ENCODE measurements at regions not wholly inside any gene's neighbourhood (a gene's known extent, or its start where the extent isn't known, plus 50 kb on each side); places are given as distances from the start of the nearest gene placed in this dataset.

DNA sequence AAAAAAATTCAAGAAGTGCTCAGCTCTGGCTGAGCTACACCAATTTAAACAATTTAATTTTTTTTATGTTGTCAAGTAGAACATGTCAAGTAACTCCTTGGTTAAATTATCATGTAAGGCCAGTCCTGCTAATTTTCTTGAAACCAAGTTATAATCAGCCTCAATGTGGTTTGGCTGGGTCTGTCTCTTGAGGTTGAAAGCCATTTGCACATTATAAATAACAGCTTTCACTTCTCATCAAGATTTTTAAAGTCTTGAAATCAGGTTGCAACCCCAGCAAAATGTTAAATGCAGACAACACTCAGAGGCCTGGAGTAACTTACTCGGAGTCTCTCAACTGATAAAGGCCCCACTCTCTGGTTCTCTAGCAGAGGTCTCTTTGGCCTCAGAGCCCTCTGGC lies 324.4 kb downstream of the BRD1 start:
- DNase-seq (ENCODE audit: low read depth), result no peak
- TF ChIP-seq, protein P1, sequence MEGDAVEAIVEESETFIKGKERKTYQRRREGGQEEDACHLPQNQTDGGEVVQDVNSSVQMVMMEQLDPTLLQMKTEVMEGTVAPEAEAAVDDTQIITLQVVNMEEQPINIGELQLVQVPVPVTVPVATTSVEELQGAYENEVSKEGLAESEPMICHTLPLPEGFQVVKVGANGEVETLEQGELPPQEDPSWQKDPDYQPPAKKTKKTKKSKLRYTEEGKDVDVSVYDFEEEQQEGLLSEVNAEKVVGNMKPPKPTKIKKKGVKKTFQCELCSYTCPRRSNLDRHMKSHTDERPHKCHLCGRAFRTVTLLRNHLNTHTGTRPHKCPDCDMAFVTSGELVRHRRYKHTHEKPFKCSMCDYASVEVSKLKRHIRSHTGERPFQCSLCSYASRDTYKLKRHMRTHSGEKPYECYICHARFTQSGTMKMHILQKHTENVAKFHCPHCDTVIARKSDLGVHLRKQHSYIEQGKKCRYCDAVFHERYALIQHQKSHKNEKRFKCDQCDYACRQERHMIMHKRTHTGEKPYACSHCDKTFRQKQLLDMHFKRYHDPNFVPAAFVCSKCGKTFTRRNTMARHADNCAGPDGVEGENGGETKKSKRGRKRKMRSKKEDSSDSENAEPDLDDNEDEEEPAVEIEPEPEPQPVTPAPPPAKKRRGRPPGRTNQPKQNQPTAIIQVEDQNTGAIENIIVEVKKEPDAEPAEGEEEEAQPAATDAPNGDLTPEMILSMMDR (IDR thresholded peaks at IDR 0.05; ENCODE audit: control insufficient read depth, extremely low read depth, insufficient read depth), result no peak
- no peak overlapping the region for H3K4me3 ChIP-seq (ENCODE audit: low read depth, low read length)

DNA sequence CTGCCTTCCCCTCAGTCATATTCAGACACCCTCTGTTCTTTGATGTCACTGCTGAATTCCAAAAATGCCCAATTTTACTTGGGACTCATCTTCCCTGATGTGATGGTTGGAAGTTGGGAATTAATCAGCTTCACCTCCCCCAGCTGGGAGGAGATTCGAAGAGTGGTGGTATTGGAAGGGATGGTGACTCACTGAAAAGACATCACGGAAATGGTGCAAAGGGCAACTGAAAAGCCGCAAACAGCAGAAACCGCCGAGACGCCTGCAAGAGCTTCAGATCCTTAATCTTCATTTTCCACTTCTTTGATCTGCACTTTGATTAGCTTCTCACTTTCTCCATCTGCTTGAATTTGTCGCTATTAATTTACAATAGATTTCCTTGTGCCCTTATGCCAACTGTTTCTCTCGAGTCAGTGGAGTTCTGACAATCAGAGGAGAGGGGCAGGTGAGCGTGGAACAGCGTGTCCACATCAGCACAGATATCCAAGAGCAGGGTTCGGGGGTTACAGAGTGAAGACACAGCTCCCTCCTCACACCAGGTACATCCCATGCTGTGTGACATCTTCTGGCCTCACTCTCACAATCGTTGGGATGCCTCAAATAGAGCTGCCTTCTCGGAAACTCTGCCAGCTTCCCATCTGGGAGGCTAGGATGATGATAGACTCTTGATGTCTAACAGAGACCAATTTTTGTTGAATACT lies 325.4 kb downstream of the BRD1 start:
- H3K4me3 ChIP-seq (ENCODE audit: low read depth, low read length), result no peak overlapping the region
- TF ChIP-seq, protein P1 (IDR thresholded peaks at IDR 0.05; ENCODE audit: control insufficient read depth, extremely low read depth, insufficient read depth), result no peak
- no peak for DNase-seq (ENCODE audit: low read depth)

DNA sequence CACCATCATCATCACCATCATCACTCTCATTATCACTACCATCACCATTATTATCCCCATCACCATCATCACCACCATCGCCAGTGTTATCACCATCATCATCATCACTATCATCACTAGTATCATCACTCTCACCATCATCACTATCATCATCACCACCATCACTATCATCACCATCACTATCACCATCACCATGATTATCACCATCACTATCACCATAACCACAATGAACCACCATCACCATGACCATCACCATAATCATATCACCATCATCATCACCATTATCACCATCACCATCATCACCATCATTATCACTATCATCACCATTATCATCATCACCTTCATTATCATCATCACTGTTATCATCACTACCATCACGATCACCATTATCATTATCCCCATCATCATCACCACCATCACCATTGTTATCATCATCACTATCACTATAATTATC lies 326.7 kb downstream of the BRD1 start:
- TF ChIP-seq, protein P1 (IDR thresholded peaks at IDR 0.05; ENCODE audit: control insufficient read depth, extremely low read depth, insufficient read depth), result no peak
- H3K4me3 ChIP-seq (ENCODE audit: low read depth, low read length), result no peak overlapping the region
- no peak for DNase-seq (ENCODE audit: low read depth)

DNA sequence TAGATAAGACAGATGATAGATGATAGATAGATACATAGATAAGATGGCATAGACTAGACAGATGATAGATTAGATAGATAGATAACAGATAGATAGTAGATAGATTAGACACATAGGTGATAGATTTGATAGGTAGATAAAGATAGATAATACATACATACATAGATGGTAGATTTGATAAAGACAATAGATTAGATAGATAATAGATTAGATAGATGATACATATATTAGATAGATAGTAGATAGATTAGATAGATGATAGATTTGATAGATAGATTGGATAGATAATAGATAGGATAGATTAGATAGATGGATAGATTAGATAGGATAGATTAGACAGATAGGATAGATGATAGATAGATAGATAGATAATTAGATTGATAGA lies 327.6 kb downstream of the BRD1 start:
- DNase-seq (ENCODE audit: low read depth), result no peak
- H3K4me3 ChIP-seq (ENCODE audit: low read depth, low read length), result no peak overlapping the region

DNA sequence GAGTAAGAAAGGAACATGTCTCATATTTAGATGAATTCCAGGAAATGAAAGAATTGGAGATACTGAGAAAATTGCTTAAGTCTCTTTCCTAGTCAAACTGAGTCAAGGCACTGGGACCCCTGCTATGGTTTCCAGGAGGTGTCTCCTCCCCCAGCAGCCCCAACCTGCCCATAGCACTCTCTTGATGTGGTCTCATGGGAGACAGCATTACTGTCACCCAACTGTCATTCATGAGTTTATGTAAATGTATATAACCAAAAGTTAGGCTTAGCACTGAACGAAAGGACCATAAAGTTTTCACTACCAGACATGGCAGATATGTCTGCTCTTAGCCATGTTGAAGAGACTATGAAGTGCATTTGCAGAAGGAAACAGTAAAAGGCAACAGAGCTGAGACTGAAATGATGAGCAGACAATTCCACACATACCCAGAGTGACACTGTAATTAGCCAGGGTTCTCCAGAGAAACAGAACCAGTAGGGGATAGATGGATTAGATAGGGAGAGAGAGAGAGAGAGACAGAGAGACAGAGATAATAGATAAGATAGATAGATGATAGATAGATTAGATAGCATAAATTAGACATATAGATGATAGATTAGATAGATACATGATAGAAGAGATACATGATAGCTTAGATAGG lies 328.1 kb downstream of the BRD1 start:
- TF ChIP-seq, protein P1 (IDR thresholded peaks at IDR 0.05; ENCODE audit: control insufficient read depth, extremely low read depth, insufficient read depth), result no peak
- no peak for DNase-seq (ENCODE audit: low read depth)
- H3K4me3 ChIP-seq (ENCODE audit: low read depth, low read length), result no peak overlapping the region

More for the DNA sequence above, 327.6 kb downstream of the BRD1 start:
- TF ChIP-seq, protein P1 (IDR thresholded peaks at IDR 0.05; ENCODE audit: control insufficient read depth, extremely low read depth, insufficient read depth), result no peak

DNA sequence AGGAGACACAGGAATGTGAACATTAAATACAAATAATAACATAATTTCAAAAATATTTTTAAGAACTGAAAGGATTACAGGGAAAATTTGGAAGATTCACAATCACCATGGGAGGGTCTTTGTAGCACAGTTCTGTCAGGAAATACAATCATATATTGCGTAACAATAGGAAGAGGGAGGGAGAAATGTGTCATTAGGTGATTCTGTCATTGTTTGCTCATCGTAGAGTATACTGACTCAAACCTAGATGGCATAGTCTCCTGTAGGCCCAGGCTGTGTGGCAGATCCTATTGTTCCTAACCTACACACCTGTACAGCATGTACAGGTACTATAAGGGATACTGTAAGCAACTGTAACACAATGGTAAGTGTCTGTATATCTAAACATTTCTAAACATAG lies 330.4 kb downstream of the BRD1 start:
- TF ChIP-seq, protein P1 (IDR thresholded peaks at IDR 0.05; ENCODE audit: control insufficient read depth, extremely low read depth, insufficient read depth), result no peak
- no peak overlapping the region for H3K4me3 ChIP-seq (ENCODE audit: low read depth, low read length)
- DNase-seq (ENCODE audit: low read depth), result no peak
